ENCODE measurements at regions not wholly inside any gene's neighbourhood (a gene's known extent, or its start where the extent isn't known, plus 50 kb on each side); places are given as distances from the start of the nearest gene placed in this dataset.

- no peak for DNase-seq (ENCODE audit: low read depth in 2 of 2)
These were observed 500.0 kb downstream of the PLPP3 start for GRCh38 chr1:56079391-56079790.

- DNase-seq (ENCODE audit: low read depth in 2 of 2): no peak
These were observed 502.2 kb downstream of the PLPP3 start for GRCh38 chr1:56077206-56077605.

GRCh38 chr1:56074007-56074651 is 505.2 kb downstream of the PLPP3 start:
- DNase-seq (ENCODE audit: low read depth in 2 of 2): peak; percentile 73 to 81

- peak in 1 of 2 donors; percentile 6 for DNase-seq (ENCODE audit: low read depth in 2 of 2)
These were observed 505.8 kb downstream of the PLPP3 start for GRCh38 chr1:56073614-56074006.

GRCh38 chr1:56073206-56073605 is 506.2 kb downstream of the PLPP3 start:
- no peak for DNase-seq (ENCODE audit: low read depth in 2 of 2)

GRCh38 chr1:56072310-56072709 is 507.1 kb downstream of the PLPP3 start:
- peak in 1 of 2 donors; percentile 17 for DNase-seq (ENCODE audit: low read depth in 2 of 2)

GRCh38 chr1:56071351-56071750 is 508.0 kb downstream of the PLPP3 start:
- DNase-seq (ENCODE audit: low read depth in 2 of 2): no peak

GRCh38 chr1:56070601-56071000 is 508.8 kb downstream of the PLPP3 start:
- DNase-seq (ENCODE audit: low read depth in 2 of 2): peak in 1 of 2 donors; percentile 35

GRCh38 chr1:56069824-56070223 is 509.5 kb downstream of the PLPP3 start:
- no peak for DNase-seq (ENCODE audit: low read depth in 2 of 2)

GRCh38 chr1:56068908-56069307 is 510.5 kb downstream of the PLPP3 start:
- DNase-seq (ENCODE audit: low read depth in 2 of 2): peak; percentile 40 to 80

GRCh38 chr1:56068210-56068609 is 511.2 kb downstream of the PLPP3 start:
- DNase-seq (ENCODE audit: low read depth in 2 of 2): peak in 1 of 2 donors; percentile 49

GRCh38 chr1:56065729-56066128 is 513.6 kb downstream of the PLPP3 start:
- peak in 1 of 2 donors; percentile 23 for DNase-seq (ENCODE audit: low read depth in 2 of 2)

- DNase-seq (ENCODE audit: low read depth in 2 of 2): no peak
These were observed 514.7 kb downstream of the PLPP3 start for GRCh38 chr1:56064705-56065104.

GRCh38 chr1:56063461-56063860 is 515.9 kb downstream of the PLPP3 start:
- no peak for DNase-seq (ENCODE audit: low read depth in 2 of 2)

- no peak for DNase-seq (ENCODE audit: low read depth in 2 of 2)
These were observed 516.7 kb downstream of the PLPP3 start for GRCh38 chr1:56062625-56063024.

GRCh38 chr1:56061824-56062223 is 517.5 kb downstream of the PLPP3 start:
- DNase-seq (ENCODE audit: low read depth in 2 of 2): no peak

- DNase-seq (ENCODE audit: low read depth in 2 of 2): no peak
These were observed 518.5 kb downstream of the PLPP3 start for GRCh38 chr1:56060906-56061305.

- DNase-seq (ENCODE audit: low read depth in 2 of 2): no peak
These were observed 521.6 kb downstream of the PLPP3 start for GRCh38 chr1:56057466-56058405.

GRCh38 chr1:56056438-56057287 is 522.7 kb downstream of the PLPP3 start:
- DNase-seq (ENCODE audit: low read depth in 2 of 2): peak; percentile 32

GRCh38 chr1:56054959-56055358 is 524.4 kb downstream of the PLPP3 start:
- DNase-seq (ENCODE audit: low read depth in 2 of 2): no peak

GRCh38 chr1:56052041-56052440 is 527.3 kb downstream of the PLPP3 start:
- no peak for DNase-seq (ENCODE audit: low read depth in 2 of 2)

- no peak for DNase-seq (ENCODE audit: low read depth in 2 of 2)
These were observed 528.5 kb downstream of the PLPP3 start for GRCh38 chr1:56050911-56051310.
